ENCODE measurements at regions not wholly inside any gene's neighbourhood (a gene's known extent, or its start where the extent isn't known, plus 50 kb on each side); places are given as distances from the start of the nearest gene placed in this dataset.

GRCh38 chr6:21500314-21501020 lies 93.1 kb upstream of the SOX4 start:
- DNase-seq (ENCODE audit: extremely low read depth, low read depth): no peak
- no peak for TF ChIP-seq CTCF (IDR thresholded peaks at IDR 0.05; ENCODE audit: low read depth, low read length)

- no peak for DNase-seq (ENCODE audit: extremely low read depth, low read depth)
- no peak for TF ChIP-seq CTCF (IDR thresholded peaks at IDR 0.05; ENCODE audit: low read depth, low read length)
Observed at GRCh38 chr6:21501021-21501354, 92.6 kb upstream of the SOX4 start.

GRCh38 chr6:21501815-21502214 lies 91.7 kb upstream of the SOX4 start:
- no peak for DNase-seq (ENCODE audit: extremely low read depth, low read depth)
- no peak for TF ChIP-seq CTCF (IDR thresholded peaks at IDR 0.05; ENCODE audit: low read depth, low read length)

GRCh38 chr6:21502682-21503081 lies 90.9 kb upstream of the SOX4 start:
- TF ChIP-seq CTCF (IDR thresholded peaks at IDR 0.05; ENCODE audit: low read depth, low read length): no peak
- no peak for DNase-seq (ENCODE audit: extremely low read depth, low read depth)

DNA sequence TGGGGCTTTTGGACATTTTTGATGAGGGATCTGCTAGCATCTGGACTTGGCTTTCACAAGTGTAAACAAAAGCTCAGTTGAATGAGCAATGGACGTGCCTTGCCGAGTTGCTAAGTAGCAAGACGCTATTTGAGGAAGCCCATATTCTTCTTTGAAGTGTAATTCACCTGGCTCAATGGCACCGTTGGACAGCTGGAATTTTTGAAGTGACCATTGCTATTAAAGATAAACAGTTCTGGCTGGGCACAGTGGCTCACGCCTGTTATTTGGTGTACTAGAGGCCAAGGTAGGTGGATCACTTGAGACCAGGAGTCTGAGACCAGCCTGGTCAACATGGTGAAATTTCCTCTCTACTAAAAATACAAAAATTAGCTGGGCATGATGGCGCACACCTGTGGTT lies 88.8 kb upstream of the SOX4 start:
- TF ChIP-seq CTCF (IDR thresholded peaks at IDR 0.05; ENCODE audit: low read depth, low read length): no peak
- DNase-seq (ENCODE audit: extremely low read depth, low read depth): no peak

DNA sequence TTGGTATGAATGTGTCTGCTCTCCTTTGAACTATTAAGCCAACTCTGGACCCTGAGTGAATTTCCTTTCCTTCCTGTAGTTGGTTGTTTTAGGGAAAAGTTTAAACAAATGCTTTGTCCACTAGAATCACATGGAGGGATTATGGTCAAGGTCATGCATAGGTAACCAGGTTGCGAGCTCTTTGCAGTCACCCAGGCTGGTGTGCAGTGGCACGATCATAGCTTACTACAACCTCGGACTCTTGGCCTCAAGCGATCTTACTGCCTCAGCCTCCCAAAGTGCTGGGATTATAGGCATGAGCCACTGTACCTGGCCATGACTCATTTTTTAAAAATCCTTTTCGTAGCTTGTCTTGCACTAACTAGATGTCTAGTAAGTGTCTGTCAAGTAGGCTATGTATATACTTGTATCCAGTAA lies 88.0 kb upstream of the SOX4 start:
- no peak for DNase-seq (ENCODE audit: extremely low read depth, low read depth)
- no peak for TF ChIP-seq CTCF (IDR thresholded peaks at IDR 0.05; ENCODE audit: low read depth, low read length)

- no peak for DNase-seq (ENCODE audit: extremely low read depth, low read depth)
- TF ChIP-seq CTCF (IDR thresholded peaks at IDR 0.05; ENCODE audit: low read depth, low read length): no peak
Observed at GRCh38 chr6:21506126-21506525, 87.4 kb upstream of the SOX4 start.
